ENCODE measurements at regions not wholly inside any gene's neighbourhood (a gene's known extent, or its start where the extent isn't known, plus 50 kb on each side); places are given as distances from the start of the nearest gene placed in this dataset.
"Not testable (repeated sequence)": the region's sequence is repeated elsewhere in the genome, so short reads cannot be mapped to it uniquely, and the experiment has no call there.

DNA sequence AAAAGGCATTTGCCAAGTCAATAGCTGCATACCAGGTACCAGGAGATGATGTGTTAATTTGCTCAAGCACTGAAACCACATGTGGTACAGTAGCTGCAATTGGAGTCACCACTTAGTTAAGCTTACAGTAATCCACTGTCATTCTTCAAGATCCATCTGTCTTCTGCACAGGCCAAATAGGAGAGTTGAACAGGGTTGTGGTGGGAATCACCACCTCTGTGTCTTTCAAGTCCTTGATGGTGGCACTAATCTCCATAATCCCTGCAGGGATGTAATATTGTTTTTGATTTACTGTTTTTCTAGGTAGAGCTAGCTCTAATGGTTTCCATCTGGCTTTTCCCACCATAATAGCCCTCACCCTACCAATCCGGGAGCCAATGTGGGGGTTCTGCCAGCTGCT, 91.9 kb downstream of the FCRL5 start:
- Histone ChIP-seq H3K9ac (ENCODE audit: low read depth, low read length) (no peak overlapping the region), H3K27ac (ENCODE audit: low read depth, low read length) (no peak overlapping the region), H3K9me3 (ENCODE audit: insufficient read depth, low read depth, low read length) (no peaks in the 10 kb centered on the region), H3K36me3 (ENCODE audit: insufficient read depth, low read length) (no peaks in the 10 kb centered on the region), H3K27me3 (ENCODE audit: insufficient read depth, low read length) (no peaks in the 10 kb centered on the region), H3K4me1 (ENCODE audit: insufficient read depth, low read length) (peaks cover 3% of the 10 kb centered on the region; the same call in 1 of the 2 replicates), H3K4me3 (ENCODE audit: low read length) (no peak overlapping the region)
- WGBS: 92% methylated on average over 1 of the region's 1 CpG

DNA sequence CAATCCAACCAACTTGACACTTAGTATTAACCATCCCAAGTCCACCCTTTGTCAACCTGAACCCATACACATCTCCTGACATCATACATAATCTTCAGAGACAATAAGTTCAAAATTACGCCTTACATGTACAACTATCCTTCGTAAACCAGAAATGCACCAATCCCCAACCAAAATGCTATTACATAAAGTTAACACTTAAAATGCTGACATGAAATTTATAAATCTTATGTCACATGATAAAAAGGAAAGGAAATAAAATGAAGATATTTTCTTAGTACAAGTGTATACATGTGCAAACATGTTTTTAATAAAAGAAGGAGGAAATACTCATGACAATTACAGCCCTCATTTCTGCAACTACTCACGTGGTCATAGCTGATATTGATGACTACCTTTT, 95.0 kb downstream of the FCRL5 start:
- Histone ChIP-seq H3K9ac (ENCODE audit: low read depth, low read length) (no peak overlapping the region), H3K4me1 (ENCODE audit: insufficient read depth, low read length) (peaks cover 8% of the 10 kb centered on the region; the same call in 1 of the 2 replicates), H3K4me3 (ENCODE audit: low read length) (no peak overlapping the region), H3K9me3 (ENCODE audit: insufficient read depth, low read depth, low read length) (no peaks in the 10 kb centered on the region), H3K27me3 (ENCODE audit: insufficient read depth, low read length) (no peaks in the 10 kb centered on the region), H3K36me3 (ENCODE audit: insufficient read depth, low read length) (no peaks in the 10 kb centered on the region), H3K27ac (ENCODE audit: low read depth, low read length) (no peak overlapping the region)
- WGBS: 97% methylated on average over 2 of the region's 3 CpGs

DNA sequence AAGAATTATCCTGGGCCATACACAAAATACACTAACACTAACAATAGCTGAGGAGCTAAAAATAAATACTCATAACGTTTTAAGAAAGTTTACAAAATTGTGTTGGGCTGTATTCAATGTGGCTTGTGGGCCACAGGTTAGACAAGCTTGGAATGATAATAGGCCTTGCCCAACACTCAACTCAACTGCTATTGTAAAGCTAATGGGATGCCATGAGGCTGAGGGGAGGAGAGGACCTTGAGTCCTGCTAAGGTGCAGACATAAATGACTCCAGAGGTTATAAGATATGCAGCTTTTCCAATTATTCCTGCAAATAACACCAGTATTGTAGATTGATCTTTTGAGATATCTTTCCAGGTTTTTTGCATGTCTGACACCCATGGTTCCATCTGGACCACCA, 97.0 kb downstream of the FCRL5 start:
- no peaks in the 10 kb centered on the region for H3K27me3 ChIP-seq (ENCODE audit: insufficient read depth, low read length)
- H3K27ac ChIP-seq (ENCODE audit: low read depth, low read length): no peak overlapping the region
- no peaks in the 10 kb centered on the region for H3K9me3 ChIP-seq (ENCODE audit: insufficient read depth, low read depth, low read length)
- no CpG with 5 or more reads among the region's 1 CpG for WGBS
- no peak overlapping the region for H3K4me3 ChIP-seq (ENCODE audit: low read length)
- H3K36me3 ChIP-seq (ENCODE audit: insufficient read depth, low read length): no peaks in the 10 kb centered on the region
- peaks cover 8% of the 10 kb centered on the region; the same call in 1 of the 2 replicates for H3K4me1 ChIP-seq (ENCODE audit: insufficient read depth, low read length)
- no peak overlapping the region for H3K9ac ChIP-seq (ENCODE audit: low read depth, low read length)

DNA sequence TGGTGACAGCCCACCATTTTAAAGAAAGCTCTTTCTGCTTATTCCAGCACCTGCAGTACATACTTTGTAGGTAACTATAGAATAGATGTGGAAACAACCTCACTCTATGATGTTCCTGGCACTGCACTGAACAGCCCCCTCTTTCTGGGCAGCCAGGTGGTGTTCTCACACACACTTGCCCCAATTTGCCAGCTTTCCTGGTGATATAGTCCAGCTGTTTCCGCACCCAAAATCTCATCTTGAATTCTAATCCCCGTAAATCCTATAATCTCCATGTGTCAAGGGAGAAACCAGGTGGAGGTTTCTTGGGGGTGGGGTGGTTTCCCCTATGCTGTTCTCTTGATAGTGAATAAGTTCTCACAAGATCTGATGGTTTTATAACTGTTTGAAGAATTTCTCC, 102.2 kb downstream of the FCRL5 start:
- Histone ChIP-seq H3K27me3 (ENCODE audit: insufficient read depth, low read length) (no peaks in the 10 kb centered on the region), H3K4me3 (ENCODE audit: low read length) (no peak overlapping the region), H3K36me3 (ENCODE audit: insufficient read depth, low read length) (no peaks in the 10 kb centered on the region), H3K9me3 (ENCODE audit: insufficient read depth, low read depth, low read length) (no peaks in the 10 kb centered on the region), H3K27ac (ENCODE audit: low read depth, low read length) (no peak overlapping the region), H3K4me1 (ENCODE audit: insufficient read depth, low read length) (peaks cover 2% of the 10 kb centered on the region; the same call in 1 of the 2 replicates), H3K9ac (ENCODE audit: low read depth, low read length) (no peak overlapping the region)
- WGBS: 82% methylated on average over 1 of the region's 2 CpGs

DNA sequence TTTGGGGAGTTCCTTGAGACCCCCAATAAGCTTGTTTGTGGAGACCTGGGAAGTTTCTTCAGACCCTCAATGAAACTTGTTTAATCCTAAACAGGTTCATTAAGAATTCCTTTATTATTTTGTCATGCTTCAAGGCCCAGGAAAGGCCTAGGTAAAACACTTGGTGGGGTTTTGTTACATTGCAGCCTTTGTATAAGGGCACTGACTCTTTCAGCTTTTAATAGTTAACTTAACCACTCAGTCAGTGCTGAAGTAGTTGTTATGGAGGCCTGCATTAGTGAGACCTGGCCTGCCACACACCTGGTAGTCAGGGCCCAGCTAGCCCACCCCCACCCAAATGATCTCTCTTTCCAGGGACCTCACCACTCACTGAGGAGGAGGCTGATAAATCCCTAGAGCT, 103.7 kb downstream of the FCRL5 start:
- Histone ChIP-seq H3K9me3 (ENCODE audit: insufficient read depth, low read depth, low read length) (no peaks in the 10 kb centered on the region), H3K27ac (ENCODE audit: low read depth, low read length) (no peak overlapping the region), H3K4me1 (ENCODE audit: insufficient read depth, low read length) (no peaks in the 10 kb centered on the region), H3K9ac (ENCODE audit: low read depth, low read length) (no peak overlapping the region), H3K4me3 (ENCODE audit: low read length) (no peak overlapping the region), H3K27me3 (ENCODE audit: insufficient read depth, low read length) (no peaks in the 10 kb centered on the region), H3K36me3 (ENCODE audit: insufficient read depth, low read length) (no peaks in the 10 kb centered on the region)

DNA sequence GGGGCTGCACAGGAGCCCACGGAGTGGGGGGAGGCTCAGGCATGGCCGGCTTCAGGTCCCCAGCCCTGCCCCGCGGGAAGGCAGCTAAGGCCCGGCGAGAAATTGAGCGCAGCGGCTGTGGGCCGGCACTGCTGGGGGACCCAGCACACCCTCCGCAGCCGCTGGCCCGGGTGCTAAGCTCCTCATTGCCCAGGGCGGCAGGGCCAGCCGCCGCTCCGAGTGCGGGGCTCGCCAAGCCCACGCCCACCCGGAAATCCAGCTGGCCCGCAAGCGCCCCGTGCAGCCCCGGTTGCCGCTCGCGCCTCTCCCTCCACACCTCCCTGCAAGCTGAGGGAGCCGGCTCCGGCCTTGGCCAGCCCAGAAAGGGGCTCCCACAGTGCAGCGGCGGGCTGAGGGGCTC, 106.0 kb downstream of the FCRL5 start:
- not testable (repeated sequence) for H3K27me3 ChIP-seq (ENCODE audit: insufficient read depth, low read length); H3K4me3 ChIP-seq (ENCODE audit: low read length)
- 96% methylated on average over 31 of the region's 31 CpGs for WGBS

DNA sequence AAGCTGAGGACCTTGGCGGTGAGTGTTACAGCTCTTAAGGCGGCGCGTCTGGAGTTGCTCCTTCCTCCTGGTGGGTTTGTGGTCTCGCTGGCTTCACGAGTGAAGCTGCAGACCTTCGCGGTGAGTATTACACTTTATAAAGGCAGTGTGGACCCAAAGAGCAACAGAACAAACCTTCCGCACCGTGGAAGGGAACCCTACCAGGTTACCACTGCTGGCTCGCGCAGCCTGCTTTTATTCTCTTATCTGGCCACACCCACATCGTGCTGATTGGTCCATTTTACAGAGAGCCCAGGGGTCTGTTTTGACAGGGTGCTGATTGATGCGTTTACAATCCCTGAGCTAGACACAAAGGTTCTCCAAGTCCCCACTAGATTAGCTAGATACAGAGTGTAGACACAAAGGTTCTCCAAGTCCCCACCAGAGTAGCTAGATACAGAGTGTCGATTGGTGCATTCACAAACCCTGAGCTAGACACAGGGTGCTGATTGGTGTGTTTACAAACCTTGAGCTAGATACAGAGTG, 106.6 kb downstream of the FCRL5 start:
- not testable (repeated sequence) for H3K4me1 ChIP-seq (ENCODE audit: insufficient read depth, low read length); H3K9me3 ChIP-seq (ENCODE audit: insufficient read depth, low read depth, low read length); H3K27ac ChIP-seq (ENCODE audit: low read depth, low read length); H3K36me3 ChIP-seq (ENCODE audit: insufficient read depth, low read length); H3K27me3 ChIP-seq (ENCODE audit: insufficient read depth, low read length); H3K4me3 ChIP-seq (ENCODE audit: low read length); H3K9ac ChIP-seq (ENCODE audit: low read depth, low read length)
- 97% methylated on average over 14 of the region's 15 CpGs for WGBS

More for the DNA sequence above, 106.0 kb downstream of the FCRL5 start:
- H3K36me3 ChIP-seq (ENCODE audit: insufficient read depth, low read length); H3K9ac ChIP-seq (ENCODE audit: low read depth, low read length); H3K27ac ChIP-seq (ENCODE audit: low read depth, low read length); H3K4me1 ChIP-seq (ENCODE audit: insufficient read depth, low read length); H3K9me3 ChIP-seq (ENCODE audit: insufficient read depth, low read depth, low read length): not testable (repeated sequence)

DNA sequence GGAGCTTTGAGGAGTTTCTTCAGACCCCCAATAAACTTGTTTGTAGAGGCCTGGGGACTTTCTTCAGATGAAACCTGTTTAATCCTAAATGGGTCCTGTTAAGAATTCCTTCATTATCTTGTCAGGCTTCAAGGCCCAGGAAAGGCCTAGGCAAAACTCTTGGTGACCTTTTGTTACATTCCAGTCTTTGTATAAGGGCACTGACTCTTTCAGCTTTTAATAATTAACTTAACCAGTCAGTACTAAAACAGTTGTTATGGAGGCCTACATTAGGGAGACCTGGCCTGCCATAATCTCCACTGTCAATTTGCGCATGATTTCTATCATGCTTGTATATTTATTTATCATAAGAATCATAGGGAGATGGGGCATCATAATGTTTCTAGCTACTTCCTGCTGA, 110.2 kb downstream of the FCRL5 start:
- WGBS: no CpG with 5 or more reads among the region's 1 CpG
- Histone ChIP-seq H3K4me3 (ENCODE audit: low read length) (no peak overlapping the region), H3K9me3 (ENCODE audit: insufficient read depth, low read depth, low read length) (no peaks in the 10 kb centered on the region), H3K4me1 (ENCODE audit: insufficient read depth, low read length) (peaks cover 24% of the 10 kb centered on the region), H3K27ac (ENCODE audit: low read depth, low read length) (no peak overlapping the region), H3K36me3 (ENCODE audit: insufficient read depth, low read length) (no peaks in the 10 kb centered on the region), H3K9ac (ENCODE audit: low read depth, low read length) (no peak overlapping the region), H3K27me3 (ENCODE audit: insufficient read depth, low read length) (no peaks in the 10 kb centered on the region)

DNA sequence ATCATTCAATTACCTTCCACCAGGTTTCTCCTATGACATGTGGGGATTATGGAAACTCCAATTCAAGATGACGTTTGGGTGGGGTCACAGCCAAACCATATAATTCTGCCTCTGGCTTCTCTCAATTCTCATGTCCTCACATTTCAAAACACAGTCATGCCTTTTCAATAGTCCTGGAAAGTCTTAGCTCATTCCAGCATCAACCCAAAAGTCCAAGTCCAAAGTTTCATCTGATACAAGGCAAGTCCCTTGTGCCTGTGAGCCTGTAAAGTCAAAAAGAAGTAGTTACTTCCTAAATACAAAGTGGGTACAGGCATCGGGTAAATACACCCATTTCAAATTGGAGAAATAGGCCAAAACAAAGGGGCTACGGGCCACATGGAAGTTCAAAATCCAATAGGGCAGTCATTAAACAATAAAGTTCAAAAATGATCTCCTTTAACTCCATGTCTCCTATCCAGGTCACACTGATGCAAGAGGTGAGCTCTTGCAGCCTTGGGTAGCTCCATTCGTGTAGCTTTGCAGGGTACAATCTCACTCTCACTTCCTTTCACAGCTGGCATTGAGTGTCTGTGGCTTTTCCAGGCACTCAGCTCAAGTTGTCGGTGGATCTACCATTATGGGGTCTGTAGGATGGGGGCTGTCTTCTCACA, 112.9 kb downstream of the FCRL5 start:
- H3K27me3 ChIP-seq (ENCODE audit: insufficient read depth, low read length): no peaks in the 10 kb centered on the region
- no peak overlapping the region for H3K27ac ChIP-seq (ENCODE audit: low read depth, low read length)
- 95% methylated on average over 5 of the region's 5 CpGs for WGBS
- H3K4me1 ChIP-seq (ENCODE audit: insufficient read depth, low read length): peaks cover 24% of the 10 kb centered on the region
- H3K9ac ChIP-seq (ENCODE audit: low read depth, low read length): no peak overlapping the region
- H3K36me3 ChIP-seq (ENCODE audit: insufficient read depth, low read length): no peaks in the 10 kb centered on the region
- H3K4me3 ChIP-seq (ENCODE audit: low read length): no peak overlapping the region
- H3K9me3 ChIP-seq (ENCODE audit: insufficient read depth, low read depth, low read length): no peaks in the 10 kb centered on the region

DNA sequence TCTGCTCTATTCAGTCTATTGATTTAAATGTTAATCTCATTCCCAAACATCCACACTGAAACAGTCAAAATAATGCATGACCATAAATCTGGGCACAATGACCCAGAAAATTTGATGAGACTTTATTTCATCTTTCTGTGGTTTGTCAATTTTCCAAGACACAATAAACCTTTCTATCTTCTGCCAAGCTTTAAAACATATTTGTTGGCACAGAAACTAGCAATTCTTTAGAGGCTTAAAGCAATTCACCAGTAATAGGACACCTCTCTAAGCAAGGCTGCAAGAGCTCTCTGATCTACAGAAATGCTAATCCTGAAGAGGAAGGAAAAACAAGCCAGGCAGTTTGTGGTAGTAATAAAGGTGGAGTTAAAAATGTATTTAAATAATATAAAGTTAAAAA, 113.7 kb downstream of the FCRL5 start:
- Histone ChIP-seq H3K9me3 (ENCODE audit: insufficient read depth, low read depth, low read length) (no peaks in the 10 kb centered on the region), H3K4me3 (ENCODE audit: low read length) (no peak overlapping the region), H3K4me1 (ENCODE audit: insufficient read depth, low read length) (peaks cover 24% of the 10 kb centered on the region), H3K27ac (ENCODE audit: low read depth, low read length) (peak overlapping the region; percentile 53; the same call in 1 of the 2 replicates), H3K27me3 (ENCODE audit: insufficient read depth, low read length) (no peaks in the 10 kb centered on the region), H3K36me3 (ENCODE audit: insufficient read depth, low read length) (no peaks in the 10 kb centered on the region), H3K9ac (ENCODE audit: low read depth, low read length) (no peak overlapping the region)

DNA sequence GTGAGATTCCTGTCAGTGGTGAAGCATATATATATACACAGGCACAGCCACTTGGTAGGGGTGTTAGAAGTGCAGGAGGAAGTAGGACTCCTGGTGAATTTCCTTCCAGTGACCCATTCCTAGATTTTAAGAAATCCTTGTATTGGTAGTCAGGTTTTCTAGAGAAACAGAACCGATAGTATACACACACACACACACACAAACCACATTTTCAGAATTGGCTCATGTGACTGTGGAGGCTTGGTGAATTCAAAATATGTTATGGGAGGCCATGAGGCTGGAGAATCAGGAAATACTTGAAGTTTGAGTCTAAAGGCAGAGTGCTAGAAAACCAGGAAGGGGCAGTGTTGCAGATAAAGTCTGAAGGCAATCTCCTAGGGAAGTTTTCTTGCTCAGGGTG, 114.2 kb downstream of the FCRL5 start:
- no CpG with 5 or more reads among the region's 1 CpG for WGBS
- Histone ChIP-seq H3K9me3 (ENCODE audit: insufficient read depth, low read depth, low read length) (no peaks in the 10 kb centered on the region), H3K27me3 (ENCODE audit: insufficient read depth, low read length) (no peaks in the 10 kb centered on the region), H3K27ac (ENCODE audit: low read depth, low read length) (peak overlapping the region; percentile 53; the same call in 1 of the 2 replicates), H3K4me1 (ENCODE audit: insufficient read depth, low read length) (peaks cover 24% of the 10 kb centered on the region), H3K36me3 (ENCODE audit: insufficient read depth, low read length) (no peaks in the 10 kb centered on the region), H3K4me3 (ENCODE audit: low read length) (no peak overlapping the region), H3K9ac (ENCODE audit: low read depth, low read length) (no peak overlapping the region)

DNA sequence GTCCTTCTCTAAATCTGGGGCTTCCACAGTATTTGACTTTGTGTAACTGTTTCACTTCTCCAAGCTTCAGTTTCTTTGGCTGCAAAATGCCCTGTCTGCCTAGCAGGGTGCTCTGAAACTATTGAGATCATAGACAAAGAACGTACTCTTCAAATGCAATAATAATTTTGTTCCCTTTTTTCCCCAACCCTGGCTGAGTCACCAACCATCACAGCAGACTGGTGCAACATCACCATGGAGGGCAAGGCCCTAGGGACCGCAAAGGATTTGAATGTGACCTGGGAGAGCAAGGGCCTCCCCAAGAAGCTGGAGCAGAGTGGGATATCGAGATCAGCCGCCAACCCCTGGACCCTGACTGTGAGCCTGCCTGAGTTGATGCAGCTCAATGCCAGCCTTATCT, 115.0 kb downstream of the FCRL5 start:
- Histone ChIP-seq H3K27ac (ENCODE audit: low read depth, low read length) (no peak overlapping the region), H3K9me3 (ENCODE audit: insufficient read depth, low read depth, low read length) (no peaks in the 10 kb centered on the region), H3K9ac (ENCODE audit: low read depth, low read length) (no peak overlapping the region), H3K4me1 (ENCODE audit: insufficient read depth, low read length) (peaks cover 18% of the 10 kb centered on the region), H3K36me3 (ENCODE audit: insufficient read depth, low read length) (no peaks in the 10 kb centered on the region), H3K27me3 (ENCODE audit: insufficient read depth, low read length) (no peaks in the 10 kb centered on the region), H3K4me3 (ENCODE audit: low read length) (no peak overlapping the region)
- 96% methylated on average over 4 of the region's 4 CpGs for WGBS
